Neural cell (in vitro differentiated cells): ENCODE measurements at regions not wholly inside any gene's neighbourhood (a gene's known extent, or its start where the extent isn't known, plus 50 kb on each side); places are given as distances from the start of the nearest gene placed in this dataset.

Source experiments
- H2AFZ ChIP-seq: fragments of 200-600, 300-800 bp; sonication (generic), shearing (Covaris generic); 2 replicates; pipeline ENCODE4 v1.6.0; 2014; ENCODE audit warnings: low read depth, mild to moderate bottlenecking, antibody characterized with exemption, low read length, moderate library complexity
- H3F3A ChIP-seq: fragments of 200-600 bp; shearing (Covaris generic); 2 replicates; pipeline ENCODE4 v1.6.1; 2016; ENCODE audit warnings: mild to moderate bottlenecking, moderate library complexity, mixed read lengths, antibody characterized with exemption, low read length; ENCODE audit not compliant: insufficient read depth, poor library complexity, severe bottlenecking
- H3K27ac ChIP-seq: fragments of 200-600, 300-800 bp; sonication (generic), shearing (Covaris generic); 2 replicates; pipeline ENCODE4 v1.5.1; 2014; ENCODE audit warnings: mild to moderate bottlenecking, low read length, moderate library complexity
- H3K27me3 ChIP-seq: fragments of 300-800, 200-600 bp; sonication (generic), shearing (Covaris generic); 2 replicates; pipeline ENCODE4 v1.6.0; 2014; ENCODE audit warnings: mild to moderate bottlenecking, low read depth, low read length, moderate library complexity; ENCODE audit not compliant: insufficient read depth
- H3K36me3 ChIP-seq: fragments of 300-800, 200-600 bp; sonication (generic), shearing (Covaris generic); 2 replicates; pipeline ENCODE4 v1.5.1; 2014; ENCODE audit warnings: mild to moderate bottlenecking, antibody characterized with exemption, low read length, moderate library complexity; ENCODE audit not compliant: insufficient read depth
- H3K4me2 ChIP-seq: fragments of 300-800, 200-600 bp; sonication (generic), shearing (Covaris generic); 2 replicates; pipeline ENCODE4 v1.6.0; 2014; ENCODE audit warnings: mild to moderate bottlenecking, low read length
- H3K4me3 ChIP-seq: fragments of 300-800, 200-600 bp; sonication (generic), shearing (Covaris generic); 2 replicates; pipeline ENCODE4 v1.5.1; 2014; ENCODE audit warnings: mild to moderate bottlenecking, low read length, moderate library complexity
- H3K79me2 ChIP-seq: fragments of 200-600 bp; shearing (Covaris generic); replicated peaks from 2 replicates; pipeline ENCODE4 v1.6.0; 2014; ENCODE audit warnings: mild to moderate bottlenecking, low read length, moderate library complexity; ENCODE audit not compliant: insufficient read depth
- H3K9ac ChIP-seq: fragments of 300-800, 200-600 bp; sonication (generic), shearing (Covaris generic); 2 replicates; pipeline ENCODE4 v1.6.1; 2016; ENCODE audit warnings: mild to moderate bottlenecking, low read length, mixed read lengths
- H3K9me2 ChIP-seq: fragments of 200-600 bp; shearing (Covaris generic); 2 replicates; pipeline ENCODE4 v1.6.1; 2016; ENCODE audit warnings: mild to moderate bottlenecking, low read length, mixed read lengths; ENCODE audit not compliant: insufficient read depth
- H3K9me3 ChIP-seq: fragments of 200-600, 300-800 bp; sonication (generic), shearing (Covaris generic); 2 replicates; pipeline ENCODE4 v1.6.1; 2016; ENCODE audit warnings: mild to moderate bottlenecking, mixed run types, low read length, moderate library complexity, mixed read lengths
- H4K20me1 ChIP-seq: fragments of 200-600 bp; shearing (Covaris generic); 2 replicates; pipeline ENCODE4 v1.6.1; 2016; ENCODE audit warnings: mild to moderate bottlenecking, mixed run types; ENCODE audit not compliant: insufficient read depth
- EP300 ChIP-seq: fragments of 450-650 bp; conservative IDR thresholded peaks from 2 replicates; pipeline ENCODE4 v1.6.1; 2014; ENCODE audit warnings: antibody characterized with exemption, mild to moderate bottlenecking, moderate library complexity; ENCODE audit not compliant: poor library complexity, severe bottlenecking
- EZH2 ChIP-seq: fragments of 200-600, 300-800 bp; shearing (Covaris generic), sonication (generic); IDR thresholded peaks from 2 replicates; pipeline ENCODE4 v1.6.1; 2014; ENCODE audit warnings: antibody characterized with exemption, low read length, borderline replicate concordance, mild to moderate bottlenecking; ENCODE audit not compliant: insufficient read depth, poor library complexity, severe bottlenecking
- MXI1 ChIP-seq: fragments of 450-650 bp; conservative IDR thresholded peaks from 2 replicates; pipeline ENCODE4 v1.6.1; 2014; ENCODE audit warnings: antibody characterized with exemption, mild to moderate bottlenecking; ENCODE audit not compliant: poor library complexity, severe bottlenecking
- POLR2AphosphoS5 ChIP-seq: IDR thresholded peaks from 2 replicates; pipeline ENCODE4 v1.6.1; 2012
- RAD21 ChIP-seq: fragments of 450-650 bp; conservative IDR thresholded peaks from 2 replicates; pipeline ENCODE4 v1.6.1; 2014; ENCODE audit warnings: antibody characterized with exemption, mild to moderate bottlenecking, moderate library complexity
- REST ChIP-seq: IDR thresholded peaks from 2 replicates; pipeline ENCODE4 v1.6.1; 2012; ENCODE audit warnings: borderline replicate concordance
- SMC3 ChIP-seq: fragments of 450-650 bp; conservative IDR thresholded peaks from 2 replicates; pipeline ENCODE4 v1.6.1; 2014; ENCODE audit warnings: antibody characterized with exemption, mild to moderate bottlenecking, moderate library complexity; ENCODE audit not compliant: poor library complexity
- TAF1 ChIP-seq: IDR thresholded peaks from 2 replicates; pipeline ENCODE4 v1.6.1; 2012; ENCODE audit warnings: low read depth
- TF ChIP-seq, protein P1 (sequence below): fragments of 450-650 bp; IDR thresholded peaks from 2 replicates; pipeline ENCODE4 v1.5.1; 2014; ENCODE audit warnings: antibody characterized with exemption, mild to moderate bottlenecking, moderate library complexity; ENCODE audit not compliant: poor library complexity, severe bottlenecking

DNA sequence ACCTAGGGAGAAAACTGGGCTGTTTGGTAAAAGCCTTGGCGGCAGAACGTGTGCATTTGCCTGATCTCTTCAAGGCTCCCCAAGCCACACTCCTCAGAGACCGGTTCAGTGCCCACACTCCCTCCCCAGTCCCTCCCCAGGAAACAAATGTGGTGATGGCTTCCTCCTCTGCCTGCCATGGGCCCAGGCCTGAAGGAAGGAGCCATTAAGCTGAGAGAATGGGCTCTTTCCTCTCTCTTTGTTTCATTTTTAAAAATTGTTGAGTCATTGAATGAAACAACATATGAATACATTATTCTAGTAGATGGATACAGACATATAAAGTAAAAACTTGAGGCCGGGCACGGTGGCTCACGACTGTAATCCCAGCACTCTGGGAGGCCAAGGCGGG, 50.6 kb upstream of the YWHAQ start:
- no peak overlapping the region for H3K9ac ChIP-seq
- H3K27ac ChIP-seq, result no peak overlapping the region
- H3K9me2 ChIP-seq, result no peaks in the 10 kb centered on the region
- no peak overlapping the region for H3K4me3 ChIP-seq
- no peaks in the 10 kb centered on the region for H3K36me3 ChIP-seq
- H3F3A ChIP-seq, result no peaks in the 10 kb centered on the region
- no peaks in the 10 kb centered on the region for H4K20me1 ChIP-seq
- no peaks in the 10 kb centered on the region for H3K9me3 ChIP-seq
- no peak overlapping the region for H2AFZ ChIP-seq
- H3K27me3 ChIP-seq, result no peaks in the 10 kb centered on the region
- no peak overlapping the region for H3K4me2 ChIP-seq
- no peaks in the 10 kb centered on the region for H3K79me2 ChIP-seq
- TF ChIP-seq MXI1, result no peak
- TF ChIP-seq, protein P1, sequence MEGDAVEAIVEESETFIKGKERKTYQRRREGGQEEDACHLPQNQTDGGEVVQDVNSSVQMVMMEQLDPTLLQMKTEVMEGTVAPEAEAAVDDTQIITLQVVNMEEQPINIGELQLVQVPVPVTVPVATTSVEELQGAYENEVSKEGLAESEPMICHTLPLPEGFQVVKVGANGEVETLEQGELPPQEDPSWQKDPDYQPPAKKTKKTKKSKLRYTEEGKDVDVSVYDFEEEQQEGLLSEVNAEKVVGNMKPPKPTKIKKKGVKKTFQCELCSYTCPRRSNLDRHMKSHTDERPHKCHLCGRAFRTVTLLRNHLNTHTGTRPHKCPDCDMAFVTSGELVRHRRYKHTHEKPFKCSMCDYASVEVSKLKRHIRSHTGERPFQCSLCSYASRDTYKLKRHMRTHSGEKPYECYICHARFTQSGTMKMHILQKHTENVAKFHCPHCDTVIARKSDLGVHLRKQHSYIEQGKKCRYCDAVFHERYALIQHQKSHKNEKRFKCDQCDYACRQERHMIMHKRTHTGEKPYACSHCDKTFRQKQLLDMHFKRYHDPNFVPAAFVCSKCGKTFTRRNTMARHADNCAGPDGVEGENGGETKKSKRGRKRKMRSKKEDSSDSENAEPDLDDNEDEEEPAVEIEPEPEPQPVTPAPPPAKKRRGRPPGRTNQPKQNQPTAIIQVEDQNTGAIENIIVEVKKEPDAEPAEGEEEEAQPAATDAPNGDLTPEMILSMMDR, result no peak
- no peak for TF ChIP-seq EP300
- no peak for TF ChIP-seq RAD21
- TF ChIP-seq TAF1, result no peak
- TF ChIP-seq REST, result no peak
- TF ChIP-seq EZH2, result no peak
- no peak for TF ChIP-seq SMC3
- TF ChIP-seq POLR2AphosphoS5, result no peak

- no peak overlapping the region for H3K27ac ChIP-seq
- H3F3A ChIP-seq, result no peaks in the 10 kb centered on the region
- H3K4me2 ChIP-seq, result no peak overlapping the region
- H3K36me3 ChIP-seq, result no peaks in the 10 kb centered on the region
- H3K9me3 ChIP-seq, result no peaks in the 10 kb centered on the region
- H2AFZ ChIP-seq, result no peak overlapping the region
- no peaks in the 10 kb centered on the region for H3K27me3 ChIP-seq
- no peaks in the 10 kb centered on the region for H4K20me1 ChIP-seq
- no peaks in the 10 kb centered on the region for H3K79me2 ChIP-seq
- no peak for TF ChIP-seq REST
- no peak for TF ChIP-seq TAF1
- no peak for TF ChIP-seq SMC3
- TF ChIP-seq POLR2AphosphoS5, result no peak
- TF ChIP-seq, protein P1, result no peak
- TF ChIP-seq MXI1, result no peak
- TF ChIP-seq EP300, result no peak
- no peak for TF ChIP-seq RAD21
- no peak for TF ChIP-seq EZH2
- no peak overlapping the region for H3K4me3 ChIP-seq
- no peak overlapping the region for H3K9ac ChIP-seq
- H3K9me2 ChIP-seq, result no peaks in the 10 kb centered on the region
Measured at GRCh38 chr2:9685637-9686036, 54.8 kb upstream of the YWHAQ start.
